Keratinocyte (primary cell): ENCODE measurements at regions not wholly inside any gene's neighbourhood (a gene's known extent, or its start where the extent isn't known, plus 50 kb on each side); places are given as distances from the start of the nearest gene placed in this dataset.

ENCODE experiments used
- DNase-seq: peaks from one replicate; pipeline ENCODE4 v3.0.0-alpha.2; 2011; ENCODE audit warnings: low read depth, missing footprints, low spot score
- FAIRE-seq: peaks from 2 replicates; lab custom pipeline; 2011; peaks lifted over from hg19 to GRCh38; lab: Jason Lieb, UNC
- H2AFZ ChIP-seq: 2 replicates; pipeline ENCODE4 v1.6.0; 2012; ENCODE audit warnings: low read length, control low read depth, inconsistent platforms; ENCODE audit not compliant: control insufficient read depth
- H3K27ac ChIP-seq: 2 replicates; pipeline ENCODE4 v1.5.1; 2011; ENCODE audit warnings: low read length; ENCODE audit not compliant: control insufficient read depth, insufficient read depth
- H3K27me3 ChIP-seq: 3 replicates; pipeline ENCODE4 v1.6.0; 2011; ENCODE audit warnings: low read length; ENCODE audit not compliant: control insufficient read depth, insufficient read depth; ENCODE audit errors: extremely low read depth
- H3K36me3 ChIP-seq, 2 experiments: 2 replicates in 1 of 2; 3 replicates in 1 of 2; pipeline ENCODE4 v1.5.1; 2011; ENCODE audit warnings: low read length in 2 of 2, mild to moderate bottlenecking in 1 of 2; ENCODE audit not compliant: control insufficient read depth in 2 of 2, insufficient read depth in 2 of 2; ENCODE audit errors: extremely low read depth in 1 of 2
- H3K4me1 ChIP-seq: 3 replicates; pipeline ENCODE4 v1.5.1; 2011; ENCODE audit warnings: low read length; ENCODE audit not compliant: control insufficient read depth, insufficient read depth; ENCODE audit errors: extremely low read depth
- H3K4me2 ChIP-seq: 3 replicates; pipeline ENCODE4 v1.6.0; 2011; ENCODE audit warnings: low read depth, low read length; ENCODE audit not compliant: control insufficient read depth, insufficient read depth; ENCODE audit errors: extremely low read depth
- H3K4me3 ChIP-seq, 3 experiments: fragments of 200-600 bp in 1 of 3; sonication (generic) in 1 of 3; 2 replicates in 2 of 3; 3 replicates in 1 of 3; pipeline ENCODE4 v1.5.1; 2011 to 2016; ENCODE audit warnings: low read length in 3 of 3, mild to moderate bottlenecking in 3 of 3, control low read depth in 2 of 3, inconsistent platforms in 1 of 3, low read depth in 1 of 3, mixed read lengths in 1 of 3, mixed run types in 1 of 3, moderate library complexity in 1 of 3; ENCODE audit not compliant: control insufficient read depth in 2 of 3, insufficient read depth in 2 of 3; ENCODE audit errors: extremely low read depth in 1 of 3
- H3K79me2 ChIP-seq: 2 replicates; pipeline ENCODE4 v1.6.0; 2012; ENCODE audit warnings: low read length; ENCODE audit not compliant: control insufficient read depth, insufficient read depth
- H3K9ac ChIP-seq: 3 replicates; pipeline ENCODE4 v1.6.0; 2011; ENCODE audit warnings: low read length; ENCODE audit not compliant: control insufficient read depth, insufficient read depth; ENCODE audit errors: extremely low read depth
- H3K9me1 ChIP-seq: 3 replicates; pipeline ENCODE4 v1.6.0; 2011; ENCODE audit warnings: low read length; ENCODE audit not compliant: control insufficient read depth, insufficient read depth; ENCODE audit errors: extremely low read depth
- H3K9me3 ChIP-seq: 2 replicates; pipeline ENCODE4 v1.5.1; 2012; ENCODE audit warnings: low read depth, low read length; ENCODE audit not compliant: control insufficient read depth
- H4K20me1 ChIP-seq: 3 replicates; pipeline ENCODE4 v1.6.0; 2011; ENCODE audit warnings: low read length; ENCODE audit not compliant: control insufficient read depth, insufficient read depth; ENCODE audit errors: extremely low read depth
- CTCF ChIP-seq, 3 experiments: IDR thresholded peaks in 1 of 3; conservative IDR thresholded peaks in 1 of 3; optimal IDR thresholded peaks in 1 of 3; 2 replicates in 2 of 3; 3 replicates in 1 of 3; pipeline versions ENCODE3 to v1.5.1; 2011; ENCODE audit warnings: low read length in 3 of 3, mild to moderate bottlenecking in 3 of 3, moderate library complexity in 2 of 3, control low read depth in 1 of 3, inconsistent platforms in 1 of 3; ENCODE audit not compliant: insufficient read depth in 2 of 3; ENCODE audit errors: extremely low read depth in 1 of 3
- EZH2 ChIP-seq: IDR thresholded peaks from one replicate; pipeline ENCODE4 v1.6.1; 2012; ENCODE audit warnings: inconsistent platforms, mild to moderate bottlenecking, low read length, moderate library complexity
- dilution Hi-C: fragments of 300-500 bp; cut with MboI; formaldehyde crosslinking; loops from one replicate; pipeline ENCODE4 v1.7.0; 2020; ENCODE audit warnings: low sequenced_read_pairs; ENCODE audit not compliant: extremely low pct_ligation_motif_present

GRCh38 chr4:163875327-163875726, 380.8 kb downstream of the TMA16 start:
- Histone ChIP-seq H3K9me3 (no peaks in the 10 kb centered on the region), H3K27ac (peak overlapping the region; percentile 42)

GRCh38 chr4:163878336-163879121, 384.0 kb downstream of the TMA16 start:
- dilution Hi-C loops, result no loop called here
- peaks cover 19% of the 10 kb centered on the region for H3K4me1 ChIP-seq
- no peak overlapping the region for H3K4me3 ChIP-seq
- H3K9me1 ChIP-seq, result no peaks in the 10 kb centered on the region
- no peaks in the 10 kb centered on the region for H3K36me3 ChIP-seq
- no peak for FAIRE-seq
- no peaks in the 10 kb centered on the region for H3K27me3 ChIP-seq
- TF ChIP-seq CTCF (optimal IDR thresholded peaks at IDR 0.05 in 1 of 3, IDR thresholded peaks at IDR 0.05 in 1 of 3, conservative IDR thresholded peaks at IDR 0.05 in 1 of 3; ENCODE audit: extremely low read depth in 1 of 3, insufficient read depth in 2 of 3, low read length in 3 of 3) (no peak), EZH2 (no peak)
- DNase-seq, result no peak
- H2AFZ ChIP-seq, result peak overlapping the region; percentile 5
- H4K20me1 ChIP-seq, result no peaks in the 10 kb centered on the region
- no peak overlapping the region for H3K27ac ChIP-seq
- H3K9ac ChIP-seq, result no peak overlapping the region
- H3K79me2 ChIP-seq, result no peaks in the 10 kb centered on the region
- no peak overlapping the region for H3K4me2 ChIP-seq
- no peaks in the 10 kb centered on the region for H3K9me3 ChIP-seq

More at GRCh38 chr4:163875327-163875726, 380.8 kb downstream of the TMA16 start:
- DNase-seq (peak; percentile 52), FAIRE-seq (peak; percentile 87)
- no peaks in the 10 kb centered on the region for H4K20me1 ChIP-seq
- H3K79me2 ChIP-seq, result no peaks in the 10 kb centered on the region
- no peaks in the 10 kb centered on the region for H3K27me3 ChIP-seq
- TF ChIP-seq CTCF (optimal IDR thresholded peaks at IDR 0.05 in 1 of 3, IDR thresholded peaks at IDR 0.05 in 1 of 3, conservative IDR thresholded peaks at IDR 0.05 in 1 of 3; ENCODE audit: extremely low read depth in 1 of 3, insufficient read depth in 2 of 3, low read length in 3 of 3) (no peak), EZH2 (no peak)
- dilution Hi-C loops, result no loop called here
- peak overlapping the region; percentile 25 for H3K9ac ChIP-seq
- peaks cover 19% of the 10 kb centered on the region for H3K4me1 ChIP-seq
- peak overlapping the region; percentile 55 for H2AFZ ChIP-seq
- H3K4me3 ChIP-seq, result peak overlapping the region in 2 of 3 experiments; percentile 4 to 29
- H3K4me2 ChIP-seq, result peak overlapping the region; percentile 67
- no peaks in the 10 kb centered on the region for H3K9me1 ChIP-seq
- H3K36me3 ChIP-seq, result no peaks in the 10 kb centered on the region
